NCI-H1694 treated with DMSO at 0.1 percent for 48 hours (cell line): ENCODE measurements at regions not wholly inside any gene's neighbourhood (a gene's known extent, or its start where the extent isn't known, plus 50 kb on each side); places are given as distances from the start of the nearest gene placed in this dataset.

ENCODE experiments used
- DNase-seq: peaks from one replicate; lab custom pipeline; 2025; lab: John Stamatoyannopoulos, UW

- DNase-seq = no peak
Observed at GRCh38 chr13:81676008-81676407, 1335.1 kb upstream of the SPRY2 start.

- no peak for DNase-seq
Observed at GRCh38 chr13:81671064-81671463, 1330.1 kb upstream of the SPRY2 start.

GRCh38 chr13:81670048-81670447 is 1329.1 kb upstream of the SPRY2 start:
- no peak for DNase-seq

GRCh38 chr13:81664872-81665271 is 1323.9 kb upstream of the SPRY2 start:
- DNase-seq = no peak

- no peak for DNase-seq
Observed at GRCh38 chr13:81659984-81660383, 1319.1 kb upstream of the SPRY2 start.

- DNase-seq = no peak
Observed at GRCh38 chr13:81658598-81659370, 1317.9 kb upstream of the SPRY2 start.

GRCh38 chr13:81639984-81640582 is 1299.2 kb upstream of the SPRY2 start:
- DNase-seq = peak; percentile 3

GRCh38 chr13:81637457-81637856 is 1296.5 kb upstream of the SPRY2 start:
- DNase-seq = no peak

GRCh38 chr13:81636120-81636519 is 1295.2 kb upstream of the SPRY2 start:
- no peak for DNase-seq

- DNase-seq = no peak
Observed at GRCh38 chr13:81615031-81615430, 1274.1 kb upstream of the SPRY2 start.

- no peak for DNase-seq
Observed at GRCh38 chr13:81610644-81611043, 1269.7 kb upstream of the SPRY2 start.

GRCh38 chr13:81609335-81609734 is 1268.4 kb upstream of the SPRY2 start:
- no peak for DNase-seq

GRCh38 chr13:81606074-81606473 is 1265.1 kb upstream of the SPRY2 start:
- no peak for DNase-seq

GRCh38 chr13:81602241-81602640 is 1261.3 kb upstream of the SPRY2 start:
- DNase-seq = no peak

GRCh38 chr13:81597101-81597500 is 1256.2 kb upstream of the SPRY2 start:
- DNase-seq = no peak

GRCh38 chr13:81596224-81596753 is 1255.4 kb upstream of the SPRY2 start:
- DNase-seq = no peak

- no peak for DNase-seq
Observed at GRCh38 chr13:81591528-81592220, 1250.7 kb upstream of the SPRY2 start.

- no peak for DNase-seq
Observed at GRCh38 chr13:81582381-81582780, 1241.5 kb upstream of the SPRY2 start.

- DNase-seq = no peak
Observed at GRCh38 chr13:81577601-81578195, 1236.8 kb upstream of the SPRY2 start.

- no peak for DNase-seq
Observed at GRCh38 chr13:81568824-81569223, 1227.9 kb upstream of the SPRY2 start.

- DNase-seq = no peak
Observed at GRCh38 chr13:81565849-81566248, 1224.9 kb upstream of the SPRY2 start.

- no peak for DNase-seq
Observed at GRCh38 chr13:81563091-81563490, 1222.2 kb upstream of the SPRY2 start.

GRCh38 chr13:81562598-81562997 is 1221.7 kb upstream of the SPRY2 start:
- no peak for DNase-seq
